IPS-20b (cell line): ENCODE measurements at regions not wholly inside any gene's neighbourhood (a gene's known extent, or its start where the extent isn't known, plus 50 kb on each side); places are given as distances from the start of the nearest gene placed in this dataset.

Experiments
- H3K27ac ChIP-seq: one replicate; pipeline ENCODE4 v1.5.1; 2013; ENCODE audit warnings: low read length
- H3K27me3 ChIP-seq: 2 replicates; pipeline ENCODE4 v1.6.1; 2013; ENCODE audit warnings: mild to moderate bottlenecking, low read length, inconsistent platforms; ENCODE audit not compliant: insufficient read depth
- H3K36me3 ChIP-seq: 2 replicates; pipeline ENCODE4 v1.6.1; 2013; ENCODE audit warnings: low read depth, mild to moderate bottlenecking, inconsistent platforms, low read length, moderate library complexity; ENCODE audit not compliant: insufficient read depth
- H3K4me1 ChIP-seq: 2 replicates; pipeline ENCODE4 v1.6.1; 2013; ENCODE audit warnings: mild to moderate bottlenecking, control low read depth, inconsistent platforms, low read length, moderate library complexity; ENCODE audit not compliant: insufficient read depth
- H3K4me3 ChIP-seq: 2 replicates; pipeline ENCODE4 v1.5.1; 2013; ENCODE audit warnings: mild to moderate bottlenecking, low read length, inconsistent platforms
- H3K9ac ChIP-seq: 2 replicates; pipeline ENCODE4 v1.6.1; 2013; ENCODE audit warnings: low read depth, mild to moderate bottlenecking, inconsistent platforms, low read length, moderate library complexity
- H3K9me3 ChIP-seq: 2 replicates; pipeline ENCODE4 v1.6.1; 2013; ENCODE audit warnings: mild to moderate bottlenecking, low read depth, low read length, inconsistent platforms; ENCODE audit not compliant: insufficient read depth

DNA sequence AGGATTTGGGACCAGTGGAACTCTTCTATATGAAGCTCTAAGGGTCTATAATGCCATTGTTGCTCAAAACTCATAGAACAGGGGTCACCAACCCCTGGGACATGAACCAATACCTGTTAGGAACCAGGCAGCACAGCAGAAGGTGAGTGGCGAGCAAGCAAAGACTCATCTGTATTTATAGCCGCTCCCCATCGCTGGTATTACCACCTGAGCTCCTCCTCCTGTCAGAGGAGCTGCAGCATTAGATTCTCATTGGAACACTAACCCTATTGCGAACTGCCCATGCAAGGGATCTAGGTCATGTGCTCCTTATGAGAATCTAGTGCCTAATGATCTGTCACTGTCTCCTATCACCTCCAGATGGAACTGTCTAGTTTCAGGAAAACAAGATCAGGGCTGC, 237.5 kb downstream of the C6orf118 start:
- H3K4me1 ChIP-seq = no peaks in the 10 kb centered on the region
- H3K27me3 ChIP-seq = no peaks in the 10 kb centered on the region
- H3K27ac ChIP-seq = no peak overlapping the region
- H3K9ac ChIP-seq = no peak overlapping the region
- no peaks in the 10 kb centered on the region for H3K36me3 ChIP-seq
- H3K9me3 ChIP-seq = no peaks in the 10 kb centered on the region
- H3K4me3 ChIP-seq = no peak overlapping the region

DNA sequence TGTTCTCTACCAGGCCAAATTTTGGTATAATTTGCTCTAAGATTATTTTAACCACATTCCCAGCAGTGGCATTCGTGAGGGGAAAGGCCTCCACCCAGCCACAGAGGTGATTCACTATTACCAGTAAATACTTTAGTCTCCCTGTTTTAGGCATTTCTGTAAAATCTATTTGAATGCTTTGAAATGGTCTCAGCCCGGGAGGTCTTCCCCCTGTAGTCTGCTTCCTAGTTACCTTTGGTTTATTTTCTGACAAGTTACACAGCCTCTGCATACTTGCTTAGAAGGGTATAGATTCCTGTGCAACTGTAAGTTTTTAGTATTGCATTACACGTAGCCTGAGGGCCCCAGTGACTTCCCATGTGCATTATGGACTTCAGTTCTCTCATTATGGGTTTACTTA, 248.7 kb downstream of the C6orf118 start:
- no peak overlapping the region for H3K4me3 ChIP-seq
- no peaks in the 10 kb centered on the region for H3K9me3 ChIP-seq
- no peaks in the 10 kb centered on the region for H3K36me3 ChIP-seq
- H3K9ac ChIP-seq = no peak overlapping the region
- no peak overlapping the region for H3K27ac ChIP-seq
- no peaks in the 10 kb centered on the region for H3K27me3 ChIP-seq
- H3K4me1 ChIP-seq = no peaks in the 10 kb centered on the region

GRCh38 chr6:165059032-165059431, 250.4 kb downstream of the C6orf118 start:
- Histone ChIP-seq H3K4me1 (no peaks in the 10 kb centered on the region), H3K4me3 (no peak overlapping the region), H3K27me3 (no peaks in the 10 kb centered on the region), H3K36me3 (no peaks in the 10 kb centered on the region), H3K9me3 (no peaks in the 10 kb centered on the region), H3K9ac (no peak overlapping the region), H3K27ac (no peak overlapping the region)

- Histone ChIP-seq H3K9me3 (no peaks in the 10 kb centered on the region), H3K4me1 (no peaks in the 10 kb centered on the region), H3K9ac (no peak overlapping the region), H3K27me3 (no peaks in the 10 kb centered on the region), H3K4me3 (no peak overlapping the region), H3K36me3 (no peaks in the 10 kb centered on the region), H3K27ac (no peak overlapping the region)
These were observed 253.1 kb downstream of the C6orf118 start for GRCh38 chr6:165056292-165056691.

DNA sequence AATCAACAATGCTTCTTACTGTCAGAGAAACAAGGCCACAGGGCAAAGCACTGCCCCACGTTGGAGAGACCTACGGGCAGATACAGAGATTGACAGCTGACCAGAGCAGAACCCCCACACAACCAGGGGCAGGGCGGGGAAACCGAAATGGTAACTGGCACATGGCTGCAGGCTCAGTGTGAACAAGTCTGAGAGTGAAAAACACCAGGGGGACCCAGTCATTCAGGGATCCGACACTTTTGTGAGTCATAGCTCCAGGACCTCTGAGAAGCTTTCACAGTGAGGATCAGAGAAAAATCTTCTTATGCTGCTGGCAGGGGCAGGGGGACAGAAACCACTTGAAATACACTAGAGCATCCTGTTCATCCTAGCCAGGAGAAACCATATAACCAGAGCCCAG, 254.2 kb downstream of the C6orf118 start:
- H3K4me3 ChIP-seq = no peak overlapping the region
- no peak overlapping the region for H3K27ac ChIP-seq
- H3K27me3 ChIP-seq = no peaks in the 10 kb centered on the region
- no peaks in the 10 kb centered on the region for H3K36me3 ChIP-seq
- H3K4me1 ChIP-seq = no peaks in the 10 kb centered on the region
- peaks cover 9% of the 10 kb centered on the region; the same call in 1 of the 2 replicates for H3K9me3 ChIP-seq
- no peak overlapping the region for H3K9ac ChIP-seq

DNA sequence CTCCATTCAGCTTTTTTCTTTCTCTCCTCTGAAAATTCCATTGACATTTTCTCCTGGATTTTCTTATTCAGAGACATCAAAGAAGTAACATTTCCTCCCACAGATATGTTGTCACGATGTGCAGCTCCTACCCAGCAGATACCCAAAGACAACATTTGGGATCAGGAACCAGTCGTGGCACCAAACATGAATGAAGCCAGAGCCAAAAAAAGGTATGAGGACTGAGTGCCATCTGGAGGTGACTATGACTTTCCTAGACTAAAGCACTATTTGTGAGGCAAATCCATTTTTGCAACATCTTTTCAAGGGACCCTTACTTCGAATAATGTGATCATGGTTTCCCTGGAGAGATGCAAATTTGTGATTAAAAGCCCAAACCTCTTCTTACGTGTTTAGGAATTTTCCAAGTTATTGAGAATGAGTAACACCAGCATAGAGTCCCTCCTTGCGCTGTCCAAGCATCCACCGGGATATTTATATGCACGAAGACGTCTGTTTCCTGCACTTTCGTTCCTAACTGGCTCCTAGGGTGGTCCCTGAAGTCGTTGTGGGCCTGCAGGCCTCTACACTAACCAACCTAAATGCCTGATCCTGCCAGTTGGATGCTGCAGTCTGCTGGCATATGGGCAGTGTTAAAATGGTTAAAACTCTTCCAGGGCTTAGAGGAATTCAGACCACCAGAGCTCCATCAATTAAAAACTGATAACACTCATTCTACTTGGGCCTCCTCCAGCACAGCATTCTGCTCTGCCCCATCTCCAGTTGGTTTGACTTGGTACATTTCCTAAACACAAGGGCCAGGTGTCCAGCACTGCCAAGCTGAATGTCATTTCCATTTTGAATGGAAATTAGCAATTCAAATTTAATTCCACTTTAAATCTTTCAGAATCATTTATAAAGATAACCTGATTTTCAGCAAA, 256.6 kb downstream of the C6orf118 start:
- Histone ChIP-seq H3K9me3 (peaks cover 27% of the 10 kb centered on the region), H3K4me3 (no peak overlapping the region), H3K27me3 (peaks cover 12% of the 10 kb centered on the region), H3K9ac (no peak overlapping the region), H3K4me1 (no peaks in the 10 kb centered on the region), H3K36me3 (no peaks in the 10 kb centered on the region), H3K27ac (no peak overlapping the region)

GRCh38 chr6:165049362-165049761, 260.0 kb downstream of the C6orf118 start:
- Histone ChIP-seq H3K9ac (no peak overlapping the region), H3K9me3 (peaks cover 40% of the 10 kb centered on the region), H3K27ac (no peak overlapping the region), H3K4me3 (no peak overlapping the region), H3K36me3 (no peaks in the 10 kb centered on the region), H3K4me1 (no peaks in the 10 kb centered on the region), H3K27me3 (peaks cover 12% of the 10 kb centered on the region)

- Histone ChIP-seq H3K9ac (no peak overlapping the region), H3K9me3 (peaks cover 40% of the 10 kb centered on the region), H3K36me3 (no peaks in the 10 kb centered on the region), H3K27ac (no peak overlapping the region), H3K4me3 (no peak overlapping the region), H3K4me1 (no peaks in the 10 kb centered on the region), H3K27me3 (peaks cover 12% of the 10 kb centered on the region)
These were observed 261.5 kb downstream of the C6orf118 start for GRCh38 chr6:165047952-165048351.

DNA sequence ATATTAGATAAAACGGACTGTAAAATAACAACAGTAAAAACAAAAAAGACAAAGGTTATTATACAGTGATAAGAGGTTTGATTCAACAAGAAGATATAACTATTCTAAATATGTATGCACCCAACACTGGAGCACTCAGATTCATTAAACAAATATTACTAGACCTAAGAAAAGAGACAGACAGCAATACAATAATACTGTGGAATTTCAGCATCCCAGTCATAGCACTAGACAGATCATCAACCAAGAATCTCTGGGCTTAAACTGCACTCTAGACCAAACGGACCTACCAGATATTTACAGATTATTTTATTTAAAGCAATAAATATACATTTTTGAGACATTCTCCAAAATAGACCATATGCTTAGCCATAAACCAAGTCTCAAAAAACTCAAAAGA, 263.8 kb downstream of the C6orf118 start:
- Histone ChIP-seq H3K36me3 (no peaks in the 10 kb centered on the region), H3K27me3 (peaks cover 12% of the 10 kb centered on the region), H3K9ac (no peak overlapping the region), H3K4me3 (no peak overlapping the region), H3K4me1 (no peaks in the 10 kb centered on the region), H3K9me3 (peaks cover 34% of the 10 kb centered on the region), H3K27ac (no peak overlapping the region)

- Histone ChIP-seq H3K9ac (no peak overlapping the region), H3K4me1 (no peaks in the 10 kb centered on the region), H3K9me3 (peaks cover 28% of the 10 kb centered on the region), H3K27ac (no peak overlapping the region), H3K36me3 (no peaks in the 10 kb centered on the region), H3K27me3 (no peaks in the 10 kb centered on the region), H3K4me3 (no peak overlapping the region)
These were observed 266.5 kb downstream of the C6orf118 start for GRCh38 chr6:165042912-165043311.

DNA sequence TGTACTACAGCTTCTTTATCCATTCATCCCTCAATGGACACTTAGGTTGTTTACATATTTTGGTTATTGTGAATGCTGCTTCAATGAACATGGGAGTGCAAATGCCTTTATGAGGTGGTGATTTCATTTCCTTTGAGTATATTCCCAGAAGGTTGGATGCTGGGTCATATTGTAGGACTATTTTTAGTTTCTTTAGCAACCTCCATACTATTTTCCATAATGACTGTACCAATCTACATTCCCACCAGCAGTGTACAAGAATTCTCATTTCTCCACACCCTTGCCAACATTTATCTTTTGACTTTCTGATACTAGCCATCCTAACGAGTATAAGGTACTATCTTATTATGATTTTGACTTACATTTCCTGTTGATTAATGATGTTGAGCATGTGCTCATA, 269.0 kb downstream of the C6orf118 start:
- peaks cover 20% of the 10 kb centered on the region for H3K9me3 ChIP-seq
- no peaks in the 10 kb centered on the region for H3K36me3 ChIP-seq
- no peak overlapping the region for H3K4me3 ChIP-seq
- no peak overlapping the region for H3K9ac ChIP-seq
- H3K27ac ChIP-seq = no peak overlapping the region
- H3K4me1 ChIP-seq = no peaks in the 10 kb centered on the region
- no peaks in the 10 kb centered on the region for H3K27me3 ChIP-seq

DNA sequence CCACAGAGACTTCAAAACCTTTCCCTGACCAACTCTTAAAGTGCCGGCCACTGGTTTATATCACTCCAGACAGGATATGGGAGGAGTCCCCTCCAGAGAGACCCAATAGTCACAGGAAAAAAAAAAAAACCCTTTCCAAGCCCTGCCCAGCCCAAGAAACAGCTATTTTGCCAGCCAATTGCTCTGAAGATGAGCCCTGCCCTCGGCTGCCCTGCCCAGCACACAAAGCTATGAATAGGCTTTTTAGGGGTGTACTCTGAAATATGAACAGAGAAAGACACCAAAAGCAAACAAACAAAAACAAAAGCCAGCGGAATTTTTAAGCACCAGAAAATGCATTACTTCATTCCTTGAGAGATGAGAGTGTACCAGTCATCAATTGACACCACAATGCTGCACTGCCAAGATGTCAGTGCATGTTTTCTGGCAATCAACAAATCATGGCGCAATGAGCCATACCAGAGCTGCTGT, 275.1 kb downstream of the C6orf118 start:
- H3K27me3 ChIP-seq = no peaks in the 10 kb centered on the region
- no peaks in the 10 kb centered on the region for H3K4me1 ChIP-seq
- H3K27ac ChIP-seq = no peak overlapping the region
- peaks cover 17% of the 10 kb centered on the region; the same call in 1 of the 2 replicates for H3K9me3 ChIP-seq
- no peak overlapping the region for H3K9ac ChIP-seq
- no peaks in the 10 kb centered on the region for H3K36me3 ChIP-seq
- no peak overlapping the region for H3K4me3 ChIP-seq
